SU-DHL-6 (cell line): ENCODE measurements at regions not wholly inside any gene's neighbourhood (a gene's known extent, or its start where the extent isn't known, plus 50 kb on each side); places are given as distances from the start of the nearest gene placed in this dataset.

Source experiments
- CTCF ChIP-seq: fragments of 200-600 bp; sonication (generic); IDR thresholded peaks from one replicate; pipeline ENCODE4 v1.5.1; 2017; ENCODE audit warnings: antibody characterized with exemption, mild to moderate bottlenecking, low read length, moderate library complexity; ENCODE audit not compliant: insufficient read depth, poor library complexity, severe bottlenecking
- EZH2phosphoT487 ChIP-seq: fragments of 200-600 bp; sonication (generic), shearing (Covaris generic); conservative IDR thresholded peaks from 2 replicates; pipeline ENCODE4 v1.6.1; 2018; ENCODE audit warnings: mild to moderate bottlenecking, antibody characterized with exemption, low read length, moderate library complexity, mixed read lengths

- no peak for TF ChIP-seq CTCF
- no peak for TF ChIP-seq EZH2phosphoT487
Observed at GRCh38 chr12:63404611-63405010, 253.6 kb upstream of the AVPR1A start.
